Brain microvascular endothelial cell (primary cell): ENCODE measurements at regions not wholly inside any gene's neighbourhood (a gene's known extent, or its start where the extent isn't known, plus 50 kb on each side); places are given as distances from the start of the nearest gene placed in this dataset.

Source experiments
- DNase-seq: peaks from one replicate; pipeline ENCODE4 v3.0.0-alpha.2; 2020
- H3K27ac ChIP-seq: fragments of 250-450 bp; sonication (Bioruptor Pico); 2 replicates; pipeline ENCODE4 v1.5.1; 2020; ENCODE audit warnings: mild to moderate bottlenecking, moderate library complexity
- H3K27me3 ChIP-seq: fragments of 250-450 bp; sonication (Bioruptor Pico); replicated peaks from 2 replicates; pipeline ENCODE4 v1.5.1; 2020; ENCODE audit warnings: mild to moderate bottlenecking
- H3K36me3 ChIP-seq: fragments of 250-450 bp; sonication (Bioruptor Pico); replicated peaks from 2 replicates; pipeline ENCODE4 v1.5.1; 2020; ENCODE audit warnings: mild to moderate bottlenecking
- H3K4me3 ChIP-seq: 2 replicates; pipeline ENCODE4 v1.5.1; 2011; ENCODE audit warnings: low read depth, mild to moderate bottlenecking, control low read depth, low read length, moderate library complexity
- in situ Hi-C: cut with HindIII; loops from 2 replicates; pipeline ENCODE4 v1.10.0; 2017; ENCODE audit warnings: low sequenced_read_pairs, low pct_ligation_motif_present
- TF ChIP-seq, protein P1 (sequence below): IDR thresholded peaks from 2 replicates; pipeline ENCODE4 v1.5.1; 2011; ENCODE audit warnings: low read depth, mild to moderate bottlenecking, moderate library complexity, low read length, control low read depth, inconsistent platforms; ENCODE audit errors: missing control alignments

DNA sequence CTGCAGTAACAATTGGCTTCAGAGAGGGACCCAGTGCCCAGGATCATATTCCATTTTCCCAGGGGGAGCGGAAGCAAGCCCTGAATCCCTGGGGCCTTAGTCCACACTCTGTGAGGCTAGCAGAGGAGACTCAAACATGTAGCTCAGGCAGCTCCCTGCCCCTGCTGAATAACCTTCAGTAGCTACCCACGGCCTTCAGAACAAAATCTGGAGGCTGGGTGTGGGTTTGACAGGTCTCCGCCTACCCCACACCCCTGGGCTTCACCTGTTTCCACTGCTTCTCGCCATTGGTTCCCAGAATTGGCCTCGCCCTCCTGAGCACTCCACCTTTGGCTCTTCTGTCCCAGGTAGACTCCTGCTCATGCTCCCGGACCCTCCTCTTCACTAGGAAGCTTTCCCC is 93.6 kb upstream of the ATP2B2 start:
- TF ChIP-seq, protein P1, sequence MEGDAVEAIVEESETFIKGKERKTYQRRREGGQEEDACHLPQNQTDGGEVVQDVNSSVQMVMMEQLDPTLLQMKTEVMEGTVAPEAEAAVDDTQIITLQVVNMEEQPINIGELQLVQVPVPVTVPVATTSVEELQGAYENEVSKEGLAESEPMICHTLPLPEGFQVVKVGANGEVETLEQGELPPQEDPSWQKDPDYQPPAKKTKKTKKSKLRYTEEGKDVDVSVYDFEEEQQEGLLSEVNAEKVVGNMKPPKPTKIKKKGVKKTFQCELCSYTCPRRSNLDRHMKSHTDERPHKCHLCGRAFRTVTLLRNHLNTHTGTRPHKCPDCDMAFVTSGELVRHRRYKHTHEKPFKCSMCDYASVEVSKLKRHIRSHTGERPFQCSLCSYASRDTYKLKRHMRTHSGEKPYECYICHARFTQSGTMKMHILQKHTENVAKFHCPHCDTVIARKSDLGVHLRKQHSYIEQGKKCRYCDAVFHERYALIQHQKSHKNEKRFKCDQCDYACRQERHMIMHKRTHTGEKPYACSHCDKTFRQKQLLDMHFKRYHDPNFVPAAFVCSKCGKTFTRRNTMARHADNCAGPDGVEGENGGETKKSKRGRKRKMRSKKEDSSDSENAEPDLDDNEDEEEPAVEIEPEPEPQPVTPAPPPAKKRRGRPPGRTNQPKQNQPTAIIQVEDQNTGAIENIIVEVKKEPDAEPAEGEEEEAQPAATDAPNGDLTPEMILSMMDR = no peak
- in situ Hi-C loops = no loop called here

GRCh38 chr3:10599444-10599843 is 94.1 kb upstream of the ATP2B2 start:
- Histone ChIP-seq H3K27me3 (no peaks in the 10 kb centered on the region), H3K4me3 (no peak overlapping the region), H3K27ac (no peak overlapping the region), H3K36me3 (no peaks in the 10 kb centered on the region)
- in situ Hi-C loops = no loop called here
- DNase-seq = no peak
- TF ChIP-seq, protein P1 = no peak

More for the DNA sequence above, 93.6 kb upstream of the ATP2B2 start:
- Histone ChIP-seq H3K36me3 (no peaks in the 10 kb centered on the region), H3K27ac (no peak overlapping the region), H3K4me3 (no peak overlapping the region), H3K27me3 (no peaks in the 10 kb centered on the region)
- no peak for DNase-seq

GRCh38 chr3:10600296-10600714 is 94.9 kb upstream of the ATP2B2 start:
- no peak overlapping the region for H3K4me3 ChIP-seq
- DNase-seq = no peak
- in situ Hi-C loops = no loop called here
- H3K27ac ChIP-seq = no peak overlapping the region
- H3K36me3 ChIP-seq = no peaks in the 10 kb centered on the region
- no peaks in the 10 kb centered on the region for H3K27me3 ChIP-seq
- TF ChIP-seq, protein P1 = no peak

- Histone ChIP-seq H3K27me3 (no peaks in the 10 kb centered on the region), H3K36me3 (no peaks in the 10 kb centered on the region), H3K27ac (no peak overlapping the region), H3K4me3 (no peak overlapping the region)
- DNase-seq = no peak
- in situ Hi-C loops = no loop called here
- TF ChIP-seq, protein P1 = no peak
Observed at GRCh38 chr3:10600726-10601125, 95.3 kb upstream of the ATP2B2 start.

DNA sequence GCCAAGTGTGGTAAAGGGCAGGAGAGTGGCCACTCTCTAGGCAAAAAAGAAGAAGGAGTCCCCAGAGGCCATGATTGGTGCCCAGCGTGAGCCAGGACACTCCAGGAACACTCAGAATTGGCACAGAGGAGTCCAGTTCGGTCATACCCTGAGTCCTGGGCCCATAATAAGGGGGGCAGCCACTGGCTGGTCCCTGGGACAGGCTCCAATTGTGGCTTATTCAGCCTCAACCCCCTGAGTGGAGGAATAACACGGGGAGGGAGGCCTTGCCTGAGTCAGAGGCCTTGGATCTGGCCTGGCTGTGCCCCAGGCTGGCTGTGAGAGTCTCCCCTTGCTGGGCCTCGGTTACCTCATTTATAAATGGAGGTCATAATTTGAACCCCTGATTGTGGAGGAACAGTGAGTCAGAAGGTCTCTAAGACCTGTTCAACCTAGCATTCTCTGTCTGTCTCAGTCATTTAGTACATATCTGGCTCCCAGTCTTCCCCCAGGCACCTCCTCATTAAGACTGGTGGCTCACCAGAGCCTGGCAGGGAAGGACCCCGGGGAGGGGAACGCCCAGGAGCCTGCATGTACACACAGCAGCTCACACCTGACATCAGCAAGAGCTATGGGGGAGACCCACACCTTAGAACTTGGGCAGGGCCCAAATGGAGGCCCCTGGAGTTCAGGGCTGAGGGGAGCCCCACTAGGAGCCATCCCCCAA is 95.9 kb upstream of the ATP2B2 start:
- DNase-seq = no peak
- H3K27ac ChIP-seq = no peak overlapping the region
- no peaks in the 10 kb centered on the region for H3K36me3 ChIP-seq
- in situ Hi-C loops = no loop called here
- TF ChIP-seq, protein P1 = no peak
- no peaks in the 10 kb centered on the region for H3K27me3 ChIP-seq
- no peak overlapping the region for H3K4me3 ChIP-seq

DNA sequence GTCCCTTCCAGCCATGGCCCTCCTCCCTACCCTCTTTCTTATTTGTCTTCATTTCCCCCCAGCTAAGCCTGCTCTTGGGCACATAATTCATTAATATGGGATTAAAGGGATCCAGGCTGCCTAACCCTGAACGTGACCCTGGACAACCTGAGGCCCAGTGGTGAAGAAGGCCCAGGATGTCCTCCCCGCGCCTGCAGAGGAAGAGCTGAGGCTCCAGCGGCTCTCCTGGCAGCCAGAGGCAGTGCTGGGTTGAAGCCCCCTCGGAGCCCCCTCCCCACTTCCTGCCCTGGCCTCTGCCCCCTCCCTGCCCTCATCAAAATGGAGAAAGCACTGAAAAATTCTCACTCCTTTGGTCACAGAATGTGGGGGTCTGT is 96.5 kb upstream of the ATP2B2 start:
- TF ChIP-seq, protein P1 = no peak
- Histone ChIP-seq H3K27me3 (no peaks in the 10 kb centered on the region), H3K36me3 (no peaks in the 10 kb centered on the region), H3K27ac (no peak overlapping the region), H3K4me3 (no peak overlapping the region)
- in situ Hi-C loops = no loop called here
- no peak for DNase-seq
